Loucy (cell line): ENCODE measurements at regions not wholly inside any gene's neighbourhood (a gene's known extent, or its start where the extent isn't known, plus 50 kb on each side); places are given as distances from the start of the nearest gene placed in this dataset.

Experiments used
- H2AFZ ChIP-seq: fragments of 200-600 bp; sonication (generic); 2 replicates; pipeline ENCODE4 v1.6.0; 2016; ENCODE audit warnings: antibody characterized with exemption, mild to moderate bottlenecking, low read length, moderate library complexity
- H3F3A ChIP-seq: fragments of 200-600 bp; 2 replicates; pipeline ENCODE4 v1.6.0; 2016; ENCODE audit warnings: antibody characterized with exemption, low read depth, mild to moderate bottlenecking
- H3K27me3 ChIP-seq: fragments of 200-600 bp; sonication (generic); 2 replicates; pipeline ENCODE4 v1.6.1; 2014; ENCODE audit warnings: low read length, mild to moderate bottlenecking; ENCODE audit not compliant: insufficient read depth, poor library complexity, severe bottlenecking
- H3K36me3 ChIP-seq: fragments of 200-600 bp; sonication (generic); 2 replicates; pipeline ENCODE4 v1.6.1; 2016; ENCODE audit warnings: low read length; ENCODE audit not compliant: insufficient read depth
- H3K4me1 ChIP-seq: fragments of 200-600 bp; sonication (generic); 2 replicates; pipeline ENCODE4 v1.5.1; 2014; ENCODE audit warnings: low read length, mild to moderate bottlenecking; ENCODE audit not compliant: insufficient read depth, poor library complexity, severe bottlenecking
- H3K4me2 ChIP-seq: fragments of 200-600 bp; sonication (generic); 2 replicates; pipeline ENCODE4 v1.6.0; 2014; ENCODE audit warnings: antibody characterized with exemption, low read length, low read depth, mild to moderate bottlenecking; ENCODE audit not compliant: poor library complexity, severe bottlenecking
- H3K4me3 ChIP-seq: fragments of 200-600 bp; sonication (generic); 2 replicates; pipeline ENCODE4 v1.5.1; 2014; ENCODE audit warnings: low read length, mild to moderate bottlenecking, mixed read lengths; ENCODE audit not compliant: poor library complexity, severe bottlenecking
- H3K79me2 ChIP-seq: fragments of 200-600 bp; sonication (generic); 2 replicates; pipeline ENCODE4 v1.6.1; 2014; ENCODE audit warnings: low read length; ENCODE audit not compliant: insufficient read depth
- H3K9ac ChIP-seq: fragments of 200-600 bp; sonication (generic); 2 replicates; pipeline ENCODE4 v1.6.0; 2014; ENCODE audit warnings: mild to moderate bottlenecking, low read depth, low read length, moderate library complexity; ENCODE audit not compliant: poor library complexity, severe bottlenecking
- H3K9me2 ChIP-seq: fragments of 200-600 bp; sonication (generic); replicated peaks from 2 replicates; pipeline ENCODE4 v1.6.1; 2016; ENCODE audit warnings: low read depth, low read length, mixed read lengths
- H3K9me3 ChIP-seq: fragments of 200-600 bp; sonication (generic); 2 replicates; pipeline ENCODE4 v1.6.1; 2014; ENCODE audit warnings: mild to moderate bottlenecking, antibody characterized with exemption, low read length, low read depth; ENCODE audit not compliant: insufficient read depth
- H4K20me1 ChIP-seq: fragments of 200-600 bp; sonication (generic); 2 replicates; pipeline ENCODE4 v1.6.0; 2014; ENCODE audit warnings: antibody characterized with exemption, low read length, mild to moderate bottlenecking; ENCODE audit not compliant: insufficient read depth, poor library complexity, severe bottlenecking
- CTCF ChIP-seq: fragments of 200-600 bp; sonication (generic); conservative IDR thresholded peaks from 2 replicates; pipeline ENCODE4 v1.5.1; 2014; ENCODE audit warnings: mild to moderate bottlenecking, antibody characterized with exemption, low read length
- EZH2phosphoT487 ChIP-seq: fragments of 200-600 bp; IDR thresholded peaks from 2 replicates; pipeline ENCODE4 v1.6.1; 2018; ENCODE audit warnings: antibody characterized with exemption, mild to moderate bottlenecking, moderate library complexity, borderline replicate concordance

- no peak for TF ChIP-seq EZH2phosphoT487
- TF ChIP-seq CTCF, result no peak
- no peaks in the 10 kb centered on the region for H3K27me3 ChIP-seq
- H3K4me1 ChIP-seq, result no peaks in the 10 kb centered on the region
- H3K79me2 ChIP-seq, result no peaks in the 10 kb centered on the region
- no peaks in the 10 kb centered on the region for H3K36me3 ChIP-seq
- H3K4me3 ChIP-seq, result no peak overlapping the region
- no peaks in the 10 kb centered on the region for H3K9me3 ChIP-seq
- no peak overlapping the region for H3K9ac ChIP-seq
- H3F3A ChIP-seq, result no peaks in the 10 kb centered on the region
- H3K4me2 ChIP-seq, result no peak overlapping the region
- no peaks in the 10 kb centered on the region for H3K9me2 ChIP-seq
- H4K20me1 ChIP-seq, result no peaks in the 10 kb centered on the region
- no peak overlapping the region for H2AFZ ChIP-seq
These were observed 89.9 kb upstream of the PRDM11 start for GRCh38 chr11:45056529-45056928.

- Histone ChIP-seq H2AFZ (no peak overlapping the region), H3K9me2 (no peaks in the 10 kb centered on the region), H4K20me1 (no peaks in the 10 kb centered on the region), H3K9me3 (no peaks in the 10 kb centered on the region), H3K27me3 (no peaks in the 10 kb centered on the region), H3K4me3 (no peak overlapping the region), H3K4me1 (no peaks in the 10 kb centered on the region), H3K36me3 (no peaks in the 10 kb centered on the region), H3K9ac (no peak overlapping the region), H3F3A (no peaks in the 10 kb centered on the region), H3K4me2 (no peak overlapping the region), H3K79me2 (no peaks in the 10 kb centered on the region)
- TF ChIP-seq CTCF (no peak), EZH2phosphoT487 (no peak)
These were observed 88.3 kb upstream of the PRDM11 start for GRCh38 chr11:45057938-45058646.

GRCh38 chr11:45058647-45058950 is 87.8 kb upstream of the PRDM11 start:
- no peaks in the 10 kb centered on the region for H3K9me2 ChIP-seq
- H3K9me3 ChIP-seq, result no peaks in the 10 kb centered on the region
- no peak overlapping the region for H3K4me3 ChIP-seq
- no peak overlapping the region for H2AFZ ChIP-seq
- no peaks in the 10 kb centered on the region for H3K4me1 ChIP-seq
- no peaks in the 10 kb centered on the region for H3K27me3 ChIP-seq
- TF ChIP-seq EZH2phosphoT487 (no peak), CTCF (no peak)
- no peak overlapping the region for H3K4me2 ChIP-seq
- H3F3A ChIP-seq, result no peaks in the 10 kb centered on the region
- H3K36me3 ChIP-seq, result no peaks in the 10 kb centered on the region
- H4K20me1 ChIP-seq, result no peaks in the 10 kb centered on the region
- no peak overlapping the region for H3K9ac ChIP-seq
- no peaks in the 10 kb centered on the region for H3K79me2 ChIP-seq
